Ovary (tissue), 7 donors: ENCODE measurements at regions not wholly inside any gene's neighbourhood (a gene's known extent, or its start where the extent isn't known, plus 50 kb on each side); places are given as distances from the start of the nearest gene placed in this dataset.

Source experiments
- DNase-seq, 5 donors: peaks; one replicate each; pipeline ENCODE4 v3.0.0-alpha.2; 2019 to 2020
- H3K27ac ChIP-seq, 2 donors: fragments of 200-600 bp; one replicate each; pipeline versions ENCODE4 v1.5.1 to v1.8.0; 2019 to 2022
- H3K27me3 ChIP-seq: fragments of 200-600 bp; one replicate; pipeline ENCODE4 v1.8.0; 2022
- H3K36me3 ChIP-seq: fragments of 200-600 bp; sonication (generic); one replicate; pipeline ENCODE4 v1.5.1; 2019
- H3K4me1 ChIP-seq: one replicate; pipeline ENCODE4 v1.8.1; 2013; ENCODE audit warnings: mild to moderate bottlenecking, moderate library complexity; ENCODE audit not compliant: insufficient read depth
- H3K4me3 ChIP-seq: fragments of 200-600 bp; sonication (generic); one replicate; pipeline ENCODE4 v1.5.1; 2017
- H3K9me3 ChIP-seq, 2 donors: fragments of 200-600 bp in 1 of 2; sonication (generic) in 1 of 2; one replicate each; pipeline versions ENCODE4 v1.5.1 to v1.8.1; 2013 to 2019; ENCODE audit warnings: mild to moderate bottlenecking in 1 of 2, moderate library complexity in 1 of 2
- CTCF ChIP-seq, 3 donors: fragments of 450-650 bp in 2 of 3; fragments of 200-600 bp in 1 of 3; IDR thresholded peaks; one replicate each; pipeline versions ENCODE4 v1.5.1 to v1.8.0; 2016 to 2022; ENCODE audit warnings: antibody characterized with exemption in 3 of 3, mild to moderate bottlenecking in 1 of 3
- EP300 ChIP-seq: sonication (generic); formaldehyde crosslinking; IDR thresholded peaks from one replicate; pipeline ENCODE4 v1.6.1; 2017; ENCODE audit warnings: antibody characterized with exemption
- POLR2A ChIP-seq: fragments of 450-650 bp; IDR thresholded peaks from one replicate; pipeline ENCODE4 v1.6.1; 2017; ENCODE audit warnings: antibody characterized with exemption, mild to moderate bottlenecking, moderate library complexity
- WGBS, 3 donors: extraction: QIAGEN DNeasy Blood & Tissue Kit in 1 of 3; methylation state at CpG; one replicate each; pipeline versions ENCODE4 v1.1.5 to v1.1.7; 2013 to 2017; 5-methylcytosine and 5-hydroxymethylcytosine counted together
- intact Hi-C, 4 donors: fragments of 100-400 bp; cut with DNase I; formaldehyde crosslinking; loops; one replicate each; pipeline versions ENCODE4 v1.11.0 to v1.15.1; 2022 to 2023
- donor health status: DM: no; HTN: no; CAD: no; lungs with moderate emphysema.
- donor health status: DM: no; HTN: no; CAD: no.
- donor health status: Bipolar disorder and iron deficiency.
- donor health status: DM: no; HTN: no; CAD: no.
- donor health status: DM: yes; HTN: yes; CAD: no.

GRCh38 chr5:6046296-6046967 lies 331.9 kb downstream of the MED10 start:
- H3K27ac ChIP-seq = no peak overlapping the region
- H3K4me1 ChIP-seq = no peaks in the 10 kb centered on the region
- DNase-seq = no peak
- no peaks in the 10 kb centered on the region for H3K27me3 ChIP-seq
- no peaks in the 10 kb centered on the region for H3K9me3 ChIP-seq
- H3K36me3 ChIP-seq = no peaks in the 10 kb centered on the region
- no peak overlapping the region for H3K4me3 ChIP-seq
- no peak for TF ChIP-seq CTCF (IDR thresholded peaks at IDR 0.05)
- no peak for TF ChIP-seq EP300
- TF ChIP-seq POLR2A = no peak
- WGBS, 3 donors = 47 to 60% (median 48%) methylated on average over 16 of the region's 16 CpGs
- intact Hi-C loops = no loop called here

DNA sequence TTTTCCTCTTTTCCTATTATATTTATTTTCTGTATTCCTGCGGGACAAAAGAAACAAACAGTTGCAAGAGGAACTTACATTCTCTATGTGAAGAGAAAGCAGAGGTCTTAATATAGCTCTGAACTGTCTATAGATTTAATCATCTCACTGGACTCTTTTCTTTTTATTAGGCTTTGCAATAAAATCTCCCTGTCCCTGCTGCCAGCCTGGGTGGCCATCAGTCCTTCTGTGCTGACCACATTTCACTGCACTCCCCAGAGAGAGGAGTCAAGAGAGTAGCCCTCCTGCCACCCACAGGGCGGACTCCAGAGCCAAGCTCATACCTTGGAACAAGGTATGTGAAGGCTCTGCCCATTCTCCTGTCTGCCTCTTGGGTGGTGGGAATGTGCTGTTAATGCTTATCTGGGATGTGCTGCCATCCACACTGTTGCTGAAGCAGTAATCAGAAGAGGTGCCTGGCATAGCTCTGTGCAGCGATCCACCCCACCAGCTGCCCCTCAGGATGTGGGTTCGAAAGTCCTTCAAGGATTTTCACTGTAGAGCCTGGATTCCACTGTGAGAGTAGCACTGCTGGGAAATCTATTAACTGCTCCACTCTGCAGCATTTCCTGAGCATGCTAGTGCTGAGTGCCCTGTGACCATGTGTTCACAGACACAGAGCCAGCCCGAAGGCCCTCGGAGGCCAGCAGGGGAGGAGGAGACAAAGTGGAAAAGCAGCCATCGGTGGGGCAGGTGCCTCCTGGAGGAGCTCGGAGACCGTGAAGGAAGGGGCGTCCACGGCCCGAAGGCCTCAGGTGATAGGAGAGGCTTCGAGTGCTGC lies 334.6 kb downstream of the MED10 start:
- no peak for TF ChIP-seq POLR2A
- TF ChIP-seq EP300 = no peak
- no peak for TF ChIP-seq CTCF (IDR thresholded peaks at IDR 0.05)
- no peak overlapping the region for H3K4me3 ChIP-seq
- no peaks in the 10 kb centered on the region for H3K9me3 ChIP-seq
- no peaks in the 10 kb centered on the region for H3K36me3 ChIP-seq
- no peak for DNase-seq
- WGBS, 3 donors = 77 to 82% (median 81%) methylated on average over 13 of the region's 13 CpGs
- H3K4me1 ChIP-seq = no peaks in the 10 kb centered on the region
- intact Hi-C loops = no loop called here
- no peaks in the 10 kb centered on the region for H3K27me3 ChIP-seq
- no peak overlapping the region for H3K27ac ChIP-seq

DNA sequence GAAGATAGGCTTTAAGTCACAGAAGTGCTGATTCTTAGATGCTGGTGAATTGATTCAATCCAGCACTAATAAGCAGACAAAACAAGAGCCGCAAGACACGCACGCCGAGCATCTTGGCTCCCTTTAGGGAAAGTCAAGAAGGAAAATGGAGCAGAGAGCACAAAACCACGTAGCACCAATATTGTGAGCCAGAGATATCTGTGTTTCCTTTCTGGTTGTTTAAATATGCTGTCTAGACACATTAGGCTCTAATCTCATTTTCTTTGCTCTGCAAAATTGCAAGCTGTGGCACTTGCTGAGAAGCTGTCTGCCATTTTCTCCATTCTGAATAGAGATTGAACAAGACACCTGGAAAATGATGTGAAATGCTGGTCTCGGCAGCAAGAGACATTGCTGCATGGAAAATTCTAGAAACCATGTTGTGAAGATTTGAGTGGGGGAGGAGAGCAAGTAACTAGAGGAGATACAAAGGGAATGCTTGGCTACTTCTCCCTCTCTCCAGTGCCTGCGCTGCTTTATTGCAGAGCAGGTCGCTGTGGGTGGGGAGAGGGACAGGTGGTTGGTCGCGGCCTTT lies 336.3 kb downstream of the MED10 start:
- no peak overlapping the region for H3K4me3 ChIP-seq
- WGBS, 3 donors = 47 to 67% (median 55%) methylated on average over 10 of the region's 10 CpGs
- TF ChIP-seq CTCF (IDR thresholded peaks at IDR 0.05) (no peak), EP300 (no peak), POLR2A (no peak)
- H3K27ac ChIP-seq = no peak overlapping the region
- intact Hi-C loops = no loop called here
- no peaks in the 10 kb centered on the region for H3K36me3 ChIP-seq
- H3K4me1 ChIP-seq = no peaks in the 10 kb centered on the region
- no peak for DNase-seq
- H3K27me3 ChIP-seq = no peaks in the 10 kb centered on the region
- H3K9me3 ChIP-seq = no peaks in the 10 kb centered on the region

DNA sequence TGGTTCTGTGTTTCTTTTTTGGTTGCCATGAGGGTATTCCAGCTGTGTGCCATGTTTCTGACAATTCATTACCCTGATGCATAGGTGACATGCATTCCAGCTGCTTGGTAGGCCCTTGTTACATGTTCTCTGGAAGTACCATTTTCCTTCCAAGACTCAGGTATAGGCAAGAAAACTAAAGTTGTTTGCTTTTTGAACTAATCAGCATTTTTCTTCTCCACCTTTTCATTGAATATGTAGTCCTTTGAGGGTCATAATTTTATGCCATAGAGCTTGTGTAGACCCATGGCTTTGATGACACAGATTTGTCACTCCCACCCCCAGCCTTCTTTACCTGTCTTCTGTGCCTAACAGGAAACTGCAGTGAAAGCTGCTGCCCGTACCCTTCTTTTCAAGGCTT lies 339.2 kb downstream of the MED10 start:
- intact Hi-C loops = no loop called here
- H3K27ac ChIP-seq = no peak overlapping the region
- 87 to 98% (median 95%) methylated on average over 1 of the region's 1 CpG for WGBS, 3 donors
- DNase-seq = no peak
- TF ChIP-seq EP300 = no peak
- no peak for TF ChIP-seq POLR2A
- no peak for TF ChIP-seq CTCF (IDR thresholded peaks at IDR 0.05)
- no peaks in the 10 kb centered on the region for H3K27me3 ChIP-seq
- no peaks in the 10 kb centered on the region for H3K9me3 ChIP-seq
- H3K36me3 ChIP-seq = no peaks in the 10 kb centered on the region
- no peak overlapping the region for H3K4me3 ChIP-seq
- H3K4me1 ChIP-seq = no peaks in the 10 kb centered on the region
